GM12875 (cell line): ENCODE measurements at regions not wholly inside any gene's neighbourhood (a gene's known extent, or its start where the extent isn't known, plus 50 kb on each side); places are given as distances from the start of the nearest gene placed in this dataset.
"Not testable (repeated sequence)": the region's sequence is repeated elsewhere in the genome, so short reads cannot be mapped to it uniquely, and the experiment has no call there.

Experiments used
- H3K4me3 ChIP-seq: one replicate; pipeline ENCODE4 v1.5.1; 2011; ENCODE audit warnings: low read depth, low read length, control low read depth
- TF ChIP-seq, protein P1 (sequence below): IDR thresholded peaks from 2 replicates; pipeline ENCODE4 v1.5.1; 2011; ENCODE audit warnings: low read depth, mild to moderate bottlenecking, control low read depth, inconsistent platforms, low read length, moderate library complexity, borderline replicate concordance; ENCODE audit not compliant: insufficient read depth

DNA sequence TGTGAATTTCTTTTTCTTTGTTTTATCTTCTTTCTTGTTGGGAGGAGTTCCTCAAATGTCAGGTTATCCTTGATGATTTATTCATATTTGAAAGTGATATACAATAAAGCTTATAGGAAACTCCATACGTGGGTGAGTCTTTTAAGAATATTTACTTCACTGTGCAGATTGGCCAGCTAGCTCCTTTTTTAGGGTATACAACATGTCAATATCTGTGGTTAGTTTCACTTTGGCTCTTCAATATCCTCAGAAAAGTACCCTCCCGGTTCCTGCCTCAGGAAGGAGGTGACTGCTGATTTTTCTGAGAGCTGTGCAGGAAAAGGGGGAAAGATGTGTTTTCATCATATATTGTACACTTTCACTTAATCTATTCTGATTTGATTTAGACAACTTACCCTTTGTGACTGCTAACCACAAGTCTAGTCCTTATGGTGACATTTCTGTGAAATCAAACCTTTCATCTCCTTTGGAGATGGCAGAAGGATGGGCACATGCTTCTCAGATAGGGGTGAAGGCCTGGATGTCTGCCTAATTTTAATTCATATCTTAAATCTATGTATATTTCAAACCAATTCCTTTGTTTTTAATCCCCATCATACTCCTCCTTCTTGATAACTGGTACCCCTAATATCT, 98.2 kb upstream of the NECTIN3 start:
- TF ChIP-seq, protein P1, sequence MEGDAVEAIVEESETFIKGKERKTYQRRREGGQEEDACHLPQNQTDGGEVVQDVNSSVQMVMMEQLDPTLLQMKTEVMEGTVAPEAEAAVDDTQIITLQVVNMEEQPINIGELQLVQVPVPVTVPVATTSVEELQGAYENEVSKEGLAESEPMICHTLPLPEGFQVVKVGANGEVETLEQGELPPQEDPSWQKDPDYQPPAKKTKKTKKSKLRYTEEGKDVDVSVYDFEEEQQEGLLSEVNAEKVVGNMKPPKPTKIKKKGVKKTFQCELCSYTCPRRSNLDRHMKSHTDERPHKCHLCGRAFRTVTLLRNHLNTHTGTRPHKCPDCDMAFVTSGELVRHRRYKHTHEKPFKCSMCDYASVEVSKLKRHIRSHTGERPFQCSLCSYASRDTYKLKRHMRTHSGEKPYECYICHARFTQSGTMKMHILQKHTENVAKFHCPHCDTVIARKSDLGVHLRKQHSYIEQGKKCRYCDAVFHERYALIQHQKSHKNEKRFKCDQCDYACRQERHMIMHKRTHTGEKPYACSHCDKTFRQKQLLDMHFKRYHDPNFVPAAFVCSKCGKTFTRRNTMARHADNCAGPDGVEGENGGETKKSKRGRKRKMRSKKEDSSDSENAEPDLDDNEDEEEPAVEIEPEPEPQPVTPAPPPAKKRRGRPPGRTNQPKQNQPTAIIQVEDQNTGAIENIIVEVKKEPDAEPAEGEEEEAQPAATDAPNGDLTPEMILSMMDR = no peak
- H3K4me3 ChIP-seq = no peak overlapping the region

- TF ChIP-seq, protein P1 = no peak
- no peak overlapping the region for H3K4me3 ChIP-seq
Observed at GRCh38 chr3:110974902-110975301, 96.7 kb upstream of the NECTIN3 start.

- H3K4me3 ChIP-seq = no peak overlapping the region
- TF ChIP-seq, protein P1 = no peak
Observed at GRCh38 chr3:110984456-110985250, 87.0 kb upstream of the NECTIN3 start.

- TF ChIP-seq, protein P1 = no peak
- H3K4me3 ChIP-seq = no peak overlapping the region
Observed at GRCh38 chr3:110989446-110989845, 82.2 kb upstream of the NECTIN3 start.

GRCh38 chr3:110995461-110996231, 76.0 kb upstream of the NECTIN3 start:
- TF ChIP-seq, protein P1 = no peak
- H3K4me3 ChIP-seq = no peak overlapping the region

DNA sequence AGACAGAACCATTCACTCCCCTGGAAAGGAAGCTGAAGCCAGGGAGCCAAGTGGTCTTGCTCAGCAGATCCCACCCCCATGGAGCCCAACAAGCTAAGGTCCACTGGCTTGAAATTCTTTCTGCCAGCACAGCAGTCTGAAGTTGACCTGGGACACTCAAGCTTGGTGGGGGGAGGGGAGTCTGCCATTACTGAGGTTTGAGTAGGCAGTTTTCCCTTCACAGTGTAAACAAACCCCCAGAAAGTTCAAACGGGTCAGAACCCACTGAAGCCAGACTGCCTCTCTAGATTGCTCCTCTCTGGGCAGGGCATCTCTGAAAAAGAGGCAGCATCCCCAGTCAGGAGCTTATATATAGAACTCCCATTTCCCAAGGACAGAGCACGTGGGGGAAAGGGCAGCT, 72.8 kb upstream of the NECTIN3 start:
- H3K4me3 ChIP-seq = not testable (repeated sequence)

DNA sequence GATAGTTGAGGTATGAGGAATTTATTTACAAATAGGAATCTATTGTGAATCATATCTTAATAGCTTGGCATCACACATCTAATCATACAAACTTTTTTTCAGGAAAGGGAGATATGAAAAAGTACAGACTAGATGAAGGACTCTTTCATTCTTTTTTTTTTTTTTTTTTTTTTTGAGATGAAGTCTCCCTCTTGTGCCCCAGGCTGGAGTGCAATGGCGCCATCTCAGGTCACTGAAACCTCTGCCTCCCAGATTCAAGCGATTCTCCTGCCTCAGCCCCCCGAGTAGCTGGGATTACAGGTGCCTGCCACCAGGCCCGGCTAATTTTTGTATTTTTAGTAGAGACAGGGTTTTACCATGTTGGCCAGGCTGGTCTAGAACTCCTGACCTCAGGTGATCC, 65.1 kb upstream of the NECTIN3 start:
- H3K4me3 ChIP-seq = not testable (repeated sequence)
